Esophagus muscularis mucosa (tissue), 3 donors: ENCODE measurements at regions not wholly inside any gene's neighbourhood (a gene's known extent, or its start where the extent isn't known, plus 50 kb on each side); places are given as distances from the start of the nearest gene placed in this dataset.

Source experiments
- POLR2A ChIP-seq: fragments of 450-650 bp; IDR thresholded peaks from one replicate; pipeline ENCODE4 v1.6.1; 2017; ENCODE audit warnings: antibody characterized with exemption, moderate library complexity, mild to moderate bottlenecking, low read depth
- POLR2AphosphoS5 ChIP-seq, 2 donors: sonication (generic); formaldehyde crosslinking; IDR thresholded peaks; one replicate each; pipeline ENCODE4 v1.6.1; 2017; ENCODE audit warnings: antibody characterized with exemption in 2 of 2
- TF ChIP-seq, protein P1 (sequence below), 3 experiments: fragments of 200-600 bp in 2 of 3; fragments of 450-650 bp in 1 of 3; sonication (generic) in 2 of 3; IDR thresholded peaks; one replicate each; pipeline ENCODE4 v1.5.1; 2017 to 2019; ENCODE audit warnings: antibody characterized with exemption in 3 of 3, mild to moderate bottlenecking in 2 of 3, moderate library complexity in 1 of 3

DNA sequence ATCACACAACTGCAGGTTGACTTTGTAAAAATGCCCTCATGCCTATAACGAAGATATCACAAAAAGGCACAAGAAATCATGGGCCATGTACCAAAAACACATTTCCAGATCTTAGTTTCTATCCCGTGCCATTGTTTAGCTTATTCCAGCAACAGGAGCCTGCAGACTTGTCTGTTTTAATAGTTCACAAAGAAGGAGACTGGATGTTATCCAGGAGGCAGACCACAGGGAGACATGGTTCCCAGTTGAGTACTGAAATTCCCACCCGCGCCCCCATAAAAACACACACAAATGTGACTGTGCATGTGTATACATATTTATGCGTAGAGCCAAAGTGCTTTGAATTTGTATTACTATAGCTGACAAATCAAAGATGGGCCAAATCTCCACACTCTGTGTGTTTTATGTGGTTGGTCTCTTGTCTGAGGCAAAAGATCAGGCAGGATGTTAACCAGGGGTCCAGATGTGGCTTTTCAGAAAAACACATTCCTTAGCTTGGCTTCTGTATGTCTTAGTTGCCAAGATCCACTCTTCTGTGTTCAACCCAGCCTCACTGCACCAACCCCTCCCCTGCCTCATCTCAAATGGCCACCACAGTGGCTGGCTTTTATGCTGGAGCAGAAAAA lies 469.2 kb upstream of the DIPK2B start:
- TF ChIP-seq, protein P1, sequence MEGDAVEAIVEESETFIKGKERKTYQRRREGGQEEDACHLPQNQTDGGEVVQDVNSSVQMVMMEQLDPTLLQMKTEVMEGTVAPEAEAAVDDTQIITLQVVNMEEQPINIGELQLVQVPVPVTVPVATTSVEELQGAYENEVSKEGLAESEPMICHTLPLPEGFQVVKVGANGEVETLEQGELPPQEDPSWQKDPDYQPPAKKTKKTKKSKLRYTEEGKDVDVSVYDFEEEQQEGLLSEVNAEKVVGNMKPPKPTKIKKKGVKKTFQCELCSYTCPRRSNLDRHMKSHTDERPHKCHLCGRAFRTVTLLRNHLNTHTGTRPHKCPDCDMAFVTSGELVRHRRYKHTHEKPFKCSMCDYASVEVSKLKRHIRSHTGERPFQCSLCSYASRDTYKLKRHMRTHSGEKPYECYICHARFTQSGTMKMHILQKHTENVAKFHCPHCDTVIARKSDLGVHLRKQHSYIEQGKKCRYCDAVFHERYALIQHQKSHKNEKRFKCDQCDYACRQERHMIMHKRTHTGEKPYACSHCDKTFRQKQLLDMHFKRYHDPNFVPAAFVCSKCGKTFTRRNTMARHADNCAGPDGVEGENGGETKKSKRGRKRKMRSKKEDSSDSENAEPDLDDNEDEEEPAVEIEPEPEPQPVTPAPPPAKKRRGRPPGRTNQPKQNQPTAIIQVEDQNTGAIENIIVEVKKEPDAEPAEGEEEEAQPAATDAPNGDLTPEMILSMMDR (IDR thresholded peaks at IDR 0.05), result no peak
- TF ChIP-seq POLR2A (no peak), POLR2AphosphoS5 (IDR thresholded peaks at IDR 0.05) (no peak)
